GM12892 (cell line): ENCODE measurements at regions not wholly inside any gene's neighbourhood (a gene's known extent, or its start where the extent isn't known, plus 50 kb on each side); places are given as distances from the start of the nearest gene placed in this dataset.

ENCODE experiments used
- POLR2A ChIP-seq: IDR thresholded peaks from 2 replicates; pipeline ENCODE4 v1.6.1; 2011; ENCODE audit warnings: low read depth, low read length, control low read depth
- POLR2AphosphoS5 ChIP-seq: IDR thresholded peaks from 2 replicates; pipeline ENCODE4 v1.6.1; 2011; ENCODE audit warnings: low read depth, low read length, control low read depth
- TAF1 ChIP-seq: IDR thresholded peaks from 2 replicates; pipeline ENCODE4 v1.6.1; 2011; ENCODE audit warnings: low read depth, mild to moderate bottlenecking, control low read depth, low read length, borderline replicate concordance

GRCh38 chr11:115649461-115649860, 145.2 kb upstream of the CADM1 start:
- TF ChIP-seq POLR2A (no peak), POLR2AphosphoS5 (no peak), TAF1 (no peak)
